CD4-positive, CD25-positive, alpha-beta regulatory T cell (primary cell): ENCODE measurements at regions not wholly inside any gene's neighbourhood (a gene's known extent, or its start where the extent isn't known, plus 50 kb on each side); places are given as distances from the start of the nearest gene placed in this dataset.
"Not testable (repeated sequence)": the region's sequence is repeated elsewhere in the genome, so short reads cannot be mapped to it uniquely, and the experiment has no call there.

Source experiments
- ATAC-seq, 2 donors: fragments of 150-1000 bp; cut with Tn5 transposase; one replicate each; pipeline ENCODE4 v1.10.0; 2021; ENCODE audit warnings: low read depth in 2 of 2, moderate number of reproducible peaks in 2 of 2, moderate library complexity in 1 of 2
- DNase-seq, 3 donors: peaks; one replicate each; pipeline versions ENCODE4 v3.0.0 to v3.0.0-alpha.2; 2012 to 2022; ENCODE audit warnings: mixed read lengths in 1 of 3
- H3K27ac ChIP-seq: one replicate; pipeline ENCODE4 v1.7.0; 2013; ENCODE audit warnings: mild to moderate bottlenecking, low read length; ENCODE audit not compliant: insufficient read depth, poor library complexity, severe bottlenecking
- H3K27me3 ChIP-seq: one replicate; pipeline ENCODE4 v1.7.0; 2013; ENCODE audit warnings: low read length; ENCODE audit not compliant: control insufficient read depth, insufficient read depth
- H3K36me3 ChIP-seq: one replicate; pipeline ENCODE4 v1.7.0; 2013; ENCODE audit warnings: mild to moderate bottlenecking, low read length, moderate library complexity; ENCODE audit not compliant: control insufficient read depth, insufficient read depth
- H3K4me1 ChIP-seq: 2 replicates; pipeline ENCODE4 v1.7.0; 2013; ENCODE audit warnings: mild to moderate bottlenecking, low read length; ENCODE audit not compliant: insufficient read depth, control insufficient read depth, poor library complexity, severe bottlenecking
- H3K4me3 ChIP-seq: one replicate; pipeline ENCODE4 v1.7.0; 2013; ENCODE audit warnings: low read depth, mild to moderate bottlenecking, low read length, moderate library complexity
- H3K9me3 ChIP-seq, 2 experiments: 1 replicate in 1 of 2; 2 replicates in 1 of 2; pipeline ENCODE4 v1.7.0; 2013; ENCODE audit warnings: low read length in 2 of 2, mild to moderate bottlenecking in 1 of 2, moderate library complexity in 1 of 2; ENCODE audit not compliant: control insufficient read depth in 2 of 2
- H3K27ac Mint-ChIP-seq, 3 donors: one replicate each; pipeline ENCODE4 v1.8.0; 2020 to 2022; ENCODE audit warnings: mild to moderate bottlenecking in 3 of 3, mixed read lengths in 3 of 3, moderate library complexity in 2 of 3
- H3K27me3 Mint-ChIP-seq: one replicate; pipeline ENCODE4 v1.8.0; 2022; ENCODE audit warnings: mild to moderate bottlenecking, mixed read lengths
- H3K36me3 Mint-ChIP-seq: one replicate; pipeline ENCODE4 v1.8.0; 2020; ENCODE audit warnings: mixed read lengths
- H3K4me1 Mint-ChIP-seq, 4 donors: one replicate each; pipeline ENCODE4 v1.8.0; 2020 to 2022; ENCODE audit warnings: mixed read lengths in 4 of 4, mild to moderate bottlenecking in 1 of 4
- H3K4me3 Mint-ChIP-seq, 4 donors: one replicate each; pipeline ENCODE4 v1.8.0; 2020 to 2022; ENCODE audit warnings: mild to moderate bottlenecking in 4 of 4, mixed read lengths in 4 of 4, moderate library complexity in 3 of 4
- H3K9me3 Mint-ChIP-seq, 7 donors: one replicate each; pipeline ENCODE4 v1.8.0; 2020 to 2022; ENCODE audit warnings: mixed read lengths in 7 of 7, mild to moderate bottlenecking in 3 of 7, moderate library complexity in 2 of 7

GRCh38 chr2:180691855-180692223 is 288.6 kb upstream of the UBE2E3 start:
- H3K9me3 Mint-ChIP-seq, DNase-seq, H3K36me3 Mint-ChIP-seq, H3K4me1 ChIP-seq, ATAC-seq, H3K4me3 ChIP-seq, H3K4me3 Mint-ChIP-seq, H3K27ac ChIP-seq, H3K36me3 ChIP-seq, H3K9me3 ChIP-seq, H3K27me3 ChIP-seq, H3K4me1 Mint-ChIP-seq, H3K27ac Mint-ChIP-seq, H3K27me3 Mint-ChIP-seq: not testable (repeated sequence)

- not testable (repeated sequence) for H3K27me3 ChIP-seq, H3K9me3 Mint-ChIP-seq, H3K4me3 ChIP-seq, H3K27ac ChIP-seq, H3K9me3 ChIP-seq, H3K27me3 Mint-ChIP-seq, H3K4me1 Mint-ChIP-seq, H3K36me3 ChIP-seq, DNase-seq, H3K4me3 Mint-ChIP-seq, H3K27ac Mint-ChIP-seq, H3K4me1 ChIP-seq, ATAC-seq, H3K36me3 Mint-ChIP-seq
Measured at GRCh38 chr2:180691186-180691854, 289.1 kb upstream of the UBE2E3 start.

DNA sequence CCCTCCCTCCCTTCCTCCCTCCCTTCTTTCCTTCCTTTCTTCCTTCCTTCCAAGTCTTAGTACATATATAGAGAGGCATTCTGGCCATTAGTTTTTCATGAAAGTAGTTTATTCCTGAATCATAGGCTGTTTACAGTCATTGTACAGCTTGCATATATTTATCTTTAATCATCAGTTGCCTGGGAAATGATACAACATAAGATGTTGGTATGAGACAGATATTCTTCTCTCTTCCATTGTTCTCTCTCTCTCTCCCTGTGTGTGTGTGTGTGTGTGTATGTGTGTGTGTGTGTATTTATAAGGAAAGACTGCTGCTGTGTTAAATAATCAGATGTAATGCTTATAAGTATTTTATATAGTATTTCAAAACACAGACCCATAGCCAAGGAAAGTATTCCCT is 289.8 kb upstream of the UBE2E3 start:
- H3K4me3 ChIP-seq: no peak overlapping the region
- DNase-seq (no peak), ATAC-seq (no peak)
- H3K9me3 ChIP-seq: no peaks in the 10 kb centered on the region
- no peaks in the 10 kb centered on the region for H3K4me1 ChIP-seq
- Mint-ChIP-seq H3K9me3 (no peaks in the 10 kb centered on the region), H3K4me1 (no peaks in the 10 kb centered on the region), H3K27ac (no peak overlapping the region), H3K36me3 (no peaks in the 10 kb centered on the region), H3K4me3 (no peak overlapping the region), H3K27me3 (no peaks in the 10 kb centered on the region)
- no peaks in the 10 kb centered on the region for H3K36me3 ChIP-seq
- no peak overlapping the region for H3K27ac ChIP-seq
- H3K27me3 ChIP-seq: no peaks in the 10 kb centered on the region

DNA sequence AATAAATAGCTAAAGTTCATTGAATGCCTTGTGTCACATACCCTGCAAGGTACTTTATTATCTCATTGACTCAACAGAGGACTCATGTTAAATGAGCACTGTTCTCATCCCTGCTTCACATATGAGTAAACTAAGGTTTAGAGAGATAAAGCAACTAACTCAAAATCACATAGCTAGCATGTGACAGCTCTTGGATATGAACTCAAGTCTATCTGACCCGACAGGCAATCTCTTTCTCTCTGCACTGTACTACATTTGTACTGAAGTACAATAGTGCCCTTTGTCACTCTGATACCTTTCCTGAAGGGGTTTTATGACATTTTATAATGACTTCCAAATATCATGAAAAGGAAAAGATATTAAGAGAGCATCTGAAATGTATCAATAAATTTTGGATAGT is 297.5 kb upstream of the UBE2E3 start:
- no peaks in the 10 kb centered on the region for H3K36me3 ChIP-seq
- Mint-ChIP-seq H3K4me3 (no peak overlapping the region), H3K27me3 (no peaks in the 10 kb centered on the region), H3K4me1 (no peaks in the 10 kb centered on the region), H3K27ac (no peak overlapping the region), H3K36me3 (no peaks in the 10 kb centered on the region), H3K9me3 (peaks cover 0 to 4% (median 0%) of the 10 kb centered on the region in 7 donors)
- no peaks in the 10 kb centered on the region for H3K9me3 ChIP-seq
- ATAC-seq (no peak), DNase-seq (no peak)
- no peaks in the 10 kb centered on the region for H3K27me3 ChIP-seq
- H3K4me1 ChIP-seq: no peaks in the 10 kb centered on the region
- H3K4me3 ChIP-seq: no peak overlapping the region
- no peak overlapping the region for H3K27ac ChIP-seq

DNA sequence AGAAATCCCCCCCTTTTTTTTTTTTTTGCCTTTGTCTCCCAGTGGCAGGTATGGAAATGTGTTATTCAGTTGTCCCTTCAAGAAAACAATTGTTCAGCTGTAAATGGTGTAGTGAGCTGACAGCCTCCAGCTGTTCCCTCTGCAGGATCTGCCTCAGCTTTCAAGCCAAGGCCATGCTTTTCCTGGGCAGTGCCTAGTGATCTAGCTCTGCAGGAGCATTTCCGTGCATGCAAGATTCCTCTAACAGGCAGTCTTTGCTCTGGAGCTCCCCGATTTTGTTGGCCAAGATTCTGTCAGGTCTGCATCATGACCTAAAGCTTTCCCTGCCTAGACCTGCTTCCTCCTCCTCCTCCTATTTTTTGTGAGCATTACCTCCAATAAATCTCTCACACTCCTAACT is 300.7 kb upstream of the UBE2E3 start:
- Histone ChIP-seq H3K9me3 (no peaks in the 10 kb centered on the region), H3K4me1 (no peaks in the 10 kb centered on the region), H3K27me3 (no peaks in the 10 kb centered on the region), H3K4me3 (no peak overlapping the region), H3K27ac (no peak overlapping the region), H3K36me3 (no peaks in the 10 kb centered on the region)
- H3K4me1 Mint-ChIP-seq: no peaks in the 10 kb centered on the region
- no peaks in the 10 kb centered on the region for H3K36me3 Mint-ChIP-seq
- ATAC-seq (no peak), DNase-seq (no peak)
- no peak overlapping the region for H3K4me3 Mint-ChIP-seq
- no peaks in the 10 kb centered on the region for H3K27me3 Mint-ChIP-seq
- no peak overlapping the region for H3K27ac Mint-ChIP-seq
- peaks cover 0 to 4% (median 0%) of the 10 kb centered on the region in 7 donors for H3K9me3 Mint-ChIP-seq

- no peak overlapping the region for H3K4me3 ChIP-seq
- no peaks in the 10 kb centered on the region for H3K27me3 ChIP-seq
- Mint-ChIP-seq H3K27ac (no peak overlapping the region), H3K4me1 (no peaks in the 10 kb centered on the region), H3K9me3 (peaks cover 0 to 4% (median 0%) of the 10 kb centered on the region in 7 donors), H3K36me3 (no peaks in the 10 kb centered on the region), H3K27me3 (no peaks in the 10 kb centered on the region), H3K4me3 (no peak overlapping the region)
- H3K27ac ChIP-seq: no peak overlapping the region
- no peaks in the 10 kb centered on the region for H3K36me3 ChIP-seq
- no peak for DNase-seq
- no peak for ATAC-seq
- H3K4me1 ChIP-seq: no peaks in the 10 kb centered on the region
- no peaks in the 10 kb centered on the region for H3K9me3 ChIP-seq
Measured at GRCh38 chr2:180678625-180678972, 301.8 kb upstream of the UBE2E3 start.

DNA sequence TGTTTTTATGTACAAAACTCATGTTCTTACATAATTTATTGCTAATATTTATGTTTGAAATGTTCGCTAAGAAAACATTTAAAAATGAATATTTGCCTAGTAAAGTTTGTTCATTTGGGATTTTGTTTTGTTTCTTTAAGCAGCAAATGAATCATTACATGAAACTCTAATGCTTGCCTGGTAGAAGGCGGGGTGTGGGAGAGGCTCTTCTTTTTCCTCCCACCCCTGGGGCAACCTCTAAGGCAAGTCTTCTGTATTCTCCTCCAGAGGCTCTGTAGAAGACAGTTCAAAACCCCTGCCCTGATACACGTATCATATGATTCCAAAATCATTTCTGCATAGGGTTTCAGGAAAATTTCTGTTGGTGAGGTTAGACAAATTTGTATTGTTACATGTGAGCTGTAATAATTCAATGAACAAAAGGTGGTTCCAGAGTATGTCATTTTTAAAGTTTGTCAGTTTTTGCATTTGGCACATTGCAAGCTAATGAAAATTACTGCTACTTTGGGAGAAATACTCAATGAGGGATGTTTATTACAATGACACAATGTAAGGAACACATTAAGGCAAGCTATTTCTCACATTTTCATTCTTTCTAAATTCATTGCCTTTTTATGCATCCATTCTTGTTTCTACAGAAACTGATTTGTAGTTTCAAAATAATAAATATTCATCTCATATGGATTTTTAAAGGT is 302.3 kb upstream of the UBE2E3 start:
- Mint-ChIP-seq H3K27ac (no peak overlapping the region), H3K9me3 (peaks cover 0 to 4% (median 0%) of the 10 kb centered on the region in 7 donors), H3K4me3 (no peak overlapping the region), H3K36me3 (no peaks in the 10 kb centered on the region), H3K4me1 (no peaks in the 10 kb centered on the region), H3K27me3 (no peaks in the 10 kb centered on the region)
- Histone ChIP-seq H3K9me3 (no peaks in the 10 kb centered on the region), H3K27me3 (no peaks in the 10 kb centered on the region), H3K4me1 (no peaks in the 10 kb centered on the region), H3K27ac (no peak overlapping the region), H3K36me3 (no peaks in the 10 kb centered on the region), H3K4me3 (no peak overlapping the region)
- ATAC-seq (no peak), DNase-seq (no peak)

DNA sequence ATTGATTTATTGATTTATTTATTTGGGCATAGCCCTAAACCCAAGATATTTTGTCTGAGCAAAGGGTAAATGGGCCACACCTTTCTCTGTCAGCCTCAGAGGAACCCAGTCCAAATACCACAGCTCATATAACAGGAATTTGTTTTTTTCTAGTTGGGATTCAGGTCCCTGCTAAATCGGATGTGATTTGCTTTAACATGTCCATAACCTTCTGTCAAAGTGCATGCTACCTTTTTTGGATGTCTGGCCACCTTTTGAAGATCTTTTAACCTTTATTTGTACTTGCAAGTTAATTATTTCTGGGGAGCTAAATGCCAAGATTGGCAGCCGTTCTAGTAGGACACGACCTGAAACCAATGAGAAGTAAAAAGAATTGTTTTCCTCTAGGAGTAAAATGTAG is 303.2 kb upstream of the UBE2E3 start:
- H3K27me3 Mint-ChIP-seq: no peaks in the 10 kb centered on the region
- Histone ChIP-seq H3K4me1 (no peaks in the 10 kb centered on the region), H3K36me3 (no peaks in the 10 kb centered on the region), H3K27ac (no peak overlapping the region), H3K27me3 (no peaks in the 10 kb centered on the region), H3K9me3 (no peaks in the 10 kb centered on the region), H3K4me3 (no peak overlapping the region)
- ATAC-seq (no peak), DNase-seq (no peak)
- H3K4me3 Mint-ChIP-seq: no peak overlapping the region
- H3K36me3 Mint-ChIP-seq: no peaks in the 10 kb centered on the region
- no peaks in the 10 kb centered on the region for H3K4me1 Mint-ChIP-seq
- peaks cover 0 to 4% (median 0%) of the 10 kb centered on the region in 7 donors for H3K9me3 Mint-ChIP-seq
- no peak overlapping the region for H3K27ac Mint-ChIP-seq
